ENCODE measurements at regions not wholly inside any gene's neighbourhood (a gene's known extent, or its start where the extent isn't known, plus 50 kb on each side); places are given as distances from the start of the nearest gene placed in this dataset.
A peak's percentile ranks its signal among the peaks of the same experiment; 100 is the strongest.

GRCh38 chr20:60071965-60072364, 113.7 kb downstream of the CDH26 start:
- Histone ChIP-seq H3K36me3 (ENCODE audit: control insufficient read depth in 4 of 4, insufficient read depth in 4 of 4, low read length in 3 of 4) (peaks cover 0 to 35% (median 0%) of the 10 kb centered on the region in 4 experiments), H3K9me3 (ENCODE audit: control extremely low read depth in 1 of 5, control insufficient read depth in 4 of 5, insufficient read depth in 2 of 5, low read depth in 1 of 5, low read length in 4 of 5) (peaks cover 0 to 7% (median 2%) of the 10 kb centered on the region in 5 experiments), H3K4me1 (ENCODE audit: control extremely low read depth in 1 of 4, control insufficient read depth in 4 of 4, insufficient read depth in 4 of 4, low read length in 3 of 4) (peaks cover 0 to 2% (median 0%) of the 10 kb centered on the region in 4 experiments), H3K27ac (ENCODE audit: insufficient read depth in 1 of 2, low read depth in 1 of 2, low read length in 2 of 2, poor library complexity in 1 of 2, severe bottlenecking in 2 of 2) (no peak overlapping the region), H3K27me3 (replicated peaks in 2 of 5; ENCODE audit: control insufficient read depth in 4 of 5, insufficient read depth in 5 of 5, low read length in 4 of 5) (no peaks in the 10 kb centered on the region), H3K4me3 (ENCODE audit: control insufficient read depth in 1 of 7, extremely low read depth in 1 of 7, insufficient read depth in 4 of 7, low read depth in 2 of 7, low read length in 6 of 7) (no peak overlapping the region)
- 77% methylated on average over 1 of the region's 2 CpGs for WGBS (ENCODE audit: insufficient coverage)
- POLR2A ChIA-PET: no interaction called here
- CTCF ChIA-PET: interaction anchor here (0.8 to 1.2 kb wide), 2 partner anchors 9 to 32 kb away, joined by 3 read pairs; no protein-coding TSS in a partner anchor
- DNase-seq: no peak

- H3K9me3 ChIP-seq (ENCODE audit: control extremely low read depth in 1 of 5, control insufficient read depth in 4 of 5, insufficient read depth in 2 of 5, low read depth in 1 of 5, low read length in 4 of 5): peaks cover 0 to 7% (median 0%) of the 10 kb centered on the region in 5 experiments
- H3K36me3 ChIP-seq (ENCODE audit: control insufficient read depth in 4 of 4, insufficient read depth in 4 of 4, low read length in 3 of 4): peaks cover 0 to 25% (median 0%) of the 10 kb centered on the region in 4 experiments
- ChIA-PET CTCF (no interaction called here), POLR2A (interaction anchor here (0.7 kb wide), 1 partner anchor 49 kb away, joined by 4 read pairs; no protein-coding TSS in a partner anchor)
- no CpG with 5 or more reads among the region's 6 CpGs for WGBS (ENCODE audit: insufficient coverage)
- H3K4me3 ChIP-seq (ENCODE audit: control insufficient read depth in 1 of 7, extremely low read depth in 1 of 7, insufficient read depth in 4 of 7, low read depth in 2 of 7, low read length in 6 of 7): no peak overlapping the region
- DNase-seq: no peak
- no peaks in the 10 kb centered on the region for H3K27me3 ChIP-seq (replicated peaks in 2 of 5; ENCODE audit: control insufficient read depth in 4 of 5, insufficient read depth in 5 of 5, low read length in 4 of 5)
- peaks cover 0 to 12% (median 6%) of the 10 kb centered on the region in 4 experiments for H3K4me1 ChIP-seq (ENCODE audit: control extremely low read depth in 1 of 4, control insufficient read depth in 4 of 4, insufficient read depth in 4 of 4, low read length in 3 of 4)
- no peak overlapping the region for H3K27ac ChIP-seq (ENCODE audit: insufficient read depth in 1 of 2, low read depth in 1 of 2, low read length in 2 of 2, poor library complexity in 1 of 2, severe bottlenecking in 2 of 2)
Observed at GRCh38 chr20:60073086-60073485, 114.9 kb downstream of the CDH26 start.

- no peak for DNase-seq
- Histone ChIP-seq H3K4me1 (ENCODE audit: control extremely low read depth in 1 of 4, control insufficient read depth in 4 of 4, insufficient read depth in 4 of 4, low read length in 3 of 4) (peaks cover 0 to 16% (median 8%) of the 10 kb centered on the region in 4 experiments), H3K4me3 (ENCODE audit: control insufficient read depth in 1 of 7, extremely low read depth in 1 of 7, insufficient read depth in 4 of 7, low read depth in 2 of 7, low read length in 6 of 7) (no peak overlapping the region), H3K36me3 (ENCODE audit: control insufficient read depth in 4 of 4, insufficient read depth in 4 of 4, low read length in 3 of 4) (peaks cover 0 to 22% (median 0%) of the 10 kb centered on the region in 4 experiments), H3K9me3 (ENCODE audit: control extremely low read depth in 1 of 5, control insufficient read depth in 4 of 5, insufficient read depth in 2 of 5, low read depth in 1 of 5, low read length in 4 of 5) (peaks cover 0 to 7% (median 0%) of the 10 kb centered on the region in 5 experiments), H3K27me3 (replicated peaks in 2 of 5; ENCODE audit: control insufficient read depth in 4 of 5, insufficient read depth in 5 of 5, low read length in 4 of 5) (no peaks in the 10 kb centered on the region), H3K27ac (ENCODE audit: insufficient read depth in 1 of 2, low read depth in 1 of 2, low read length in 2 of 2, poor library complexity in 1 of 2, severe bottlenecking in 2 of 2) (no peak overlapping the region)
- ChIA-PET POLR2A (interaction anchor here (0.7 kb wide), 1 partner anchor 49 kb away, joined by 4 read pairs; no protein-coding TSS in a partner anchor), CTCF (interaction anchor here (1.1 kb wide), 1 partner anchor 28 kb away, joined by 3 read pairs; no protein-coding TSS in a partner anchor)
- WGBS (ENCODE audit: insufficient coverage): 100% methylated on average over 3 of the region's 5 CpGs
Observed at GRCh38 chr20:60073504-60073903, 115.3 kb downstream of the CDH26 start.

- Histone ChIP-seq H3K4me3 (ENCODE audit: control insufficient read depth in 1 of 7, extremely low read depth in 1 of 7, insufficient read depth in 4 of 7, low read depth in 2 of 7, low read length in 6 of 7) (no peak overlapping the region), H3K4me1 (ENCODE audit: control extremely low read depth in 1 of 4, control insufficient read depth in 4 of 4, insufficient read depth in 4 of 4, low read length in 3 of 4) (peaks cover 0 to 20% (median 11%) of the 10 kb centered on the region in 4 experiments), H3K27ac (ENCODE audit: insufficient read depth in 1 of 2, low read depth in 1 of 2, low read length in 2 of 2, poor library complexity in 1 of 2, severe bottlenecking in 2 of 2) (no peak overlapping the region), H3K9me3 (ENCODE audit: control extremely low read depth in 1 of 5, control insufficient read depth in 4 of 5, insufficient read depth in 2 of 5, low read depth in 1 of 5, low read length in 4 of 5) (peaks cover 0 to 7% (median 0%) of the 10 kb centered on the region in 5 experiments), H3K36me3 (ENCODE audit: control insufficient read depth in 4 of 4, insufficient read depth in 4 of 4, low read length in 3 of 4) (peaks cover 0 to 14% (median 0%) of the 10 kb centered on the region in 4 experiments), H3K27me3 (replicated peaks in 2 of 5; ENCODE audit: control insufficient read depth in 4 of 5, insufficient read depth in 5 of 5, low read length in 4 of 5) (no peaks in the 10 kb centered on the region)
- WGBS (ENCODE audit: insufficient coverage): 80% methylated on average over 9 of the region's 10 CpGs
- ChIA-PET POLR2A (no interaction called here), CTCF (interaction anchor here (1.1 to 1.4 kb wide), 3 partner anchors 11 to 27 kb away, joined by 3 to 4 read pairs (median 3); no protein-coding TSS in a partner anchor)
- no peak for DNase-seq
Observed at GRCh38 chr20:60074276-60074675, 116.1 kb downstream of the CDH26 start.

- peak in 2 of 3 donors; percentile 14 to 28 for DNase-seq
- Histone ChIP-seq H3K27ac (ENCODE audit: insufficient read depth in 1 of 2, low read depth in 1 of 2, low read length in 2 of 2, poor library complexity in 1 of 2, severe bottlenecking in 2 of 2) (no peak overlapping the region), H3K9me3 (ENCODE audit: control extremely low read depth in 1 of 5, control insufficient read depth in 4 of 5, insufficient read depth in 2 of 5, low read depth in 1 of 5, low read length in 4 of 5) (no peaks in the 10 kb centered on the region), H3K36me3 (ENCODE audit: control insufficient read depth in 4 of 4, insufficient read depth in 4 of 4, low read length in 3 of 4) (no peaks in the 10 kb centered on the region), H3K4me1 (ENCODE audit: control extremely low read depth in 1 of 4, control insufficient read depth in 4 of 4, insufficient read depth in 4 of 4, low read length in 3 of 4) (peaks cover 0 to 20% (median 11%) of the 10 kb centered on the region in 4 experiments), H3K27me3 (replicated peaks in 2 of 5; ENCODE audit: control insufficient read depth in 4 of 5, insufficient read depth in 5 of 5, low read length in 4 of 5) (no peaks in the 10 kb centered on the region), H3K4me3 (ENCODE audit: control insufficient read depth in 1 of 7, extremely low read depth in 1 of 7, insufficient read depth in 4 of 7, low read depth in 2 of 7, low read length in 6 of 7) (no peak overlapping the region)
- ChIA-PET POLR2A (no interaction called here), CTCF (no interaction called here)
- WGBS (ENCODE audit: insufficient coverage): 91% methylated on average over 13 of the region's 15 CpGs
Observed at GRCh38 chr20:60078351-60079250, 120.4 kb downstream of the CDH26 start.

- 100% methylated on average over 3 of the region's 7 CpGs for WGBS (ENCODE audit: insufficient coverage)
- Histone ChIP-seq H3K27me3 (replicated peaks in 2 of 5; ENCODE audit: control insufficient read depth in 4 of 5, insufficient read depth in 5 of 5, low read length in 4 of 5) (no peaks in the 10 kb centered on the region), H3K4me1 (ENCODE audit: control extremely low read depth in 1 of 4, control insufficient read depth in 4 of 4, insufficient read depth in 4 of 4, low read length in 3 of 4) (peaks cover 0 to 20% (median 11%) of the 10 kb centered on the region in 4 experiments), H3K27ac (ENCODE audit: insufficient read depth in 1 of 2, low read depth in 1 of 2, low read length in 2 of 2, poor library complexity in 1 of 2, severe bottlenecking in 2 of 2) (no peak overlapping the region), H3K4me3 (ENCODE audit: control insufficient read depth in 1 of 7, extremely low read depth in 1 of 7, insufficient read depth in 4 of 7, low read depth in 2 of 7, low read length in 6 of 7) (no peak overlapping the region), H3K36me3 (ENCODE audit: control insufficient read depth in 4 of 4, insufficient read depth in 4 of 4, low read length in 3 of 4) (no peaks in the 10 kb centered on the region), H3K9me3 (ENCODE audit: control extremely low read depth in 1 of 5, control insufficient read depth in 4 of 5, insufficient read depth in 2 of 5, low read depth in 1 of 5, low read length in 4 of 5) (no peaks in the 10 kb centered on the region)
- ChIA-PET POLR2A (no interaction called here), CTCF (interaction anchor here (1.2 kb wide), 1 partner anchor 10 kb away, joined by 3 read pairs; no protein-coding TSS in a partner anchor)
- no peak for DNase-seq
Observed at GRCh38 chr20:60080401-60080800, 122.2 kb downstream of the CDH26 start.

All from common myeloid progenitor, CD34-positive (primary cell).